ENCODE measurements at regions not wholly inside any gene's neighbourhood (a gene's known extent, or its start where the extent isn't known, plus 50 kb on each side); places are given as distances from the start of the nearest gene placed in this dataset.

GRCh38 chr9:80926611-80927010, 762.7 kb downstream of the TLE1 start:
- no peak overlapping the region for H3K18ac ChIP-seq (ENCODE audit: low read depth in 1 of 2, low read length in 2 of 2)
- no peak overlapping the region for H3K4me2 ChIP-seq (ENCODE audit: low read length, poor library complexity, severe bottlenecking)

GRCh38 chr9:80922544-80922943, 766.8 kb downstream of the TLE1 start:
- WGBS: 79% methylated on average over 2 of the region's 3 CpGs

More at GRCh38 chr9:80926611-80927010, 762.7 kb downstream of the TLE1 start:
- Histone ChIP-seq H3K79me1 (replicated peaks; ENCODE audit: low read length, poor library complexity, severe bottlenecking) (no peaks in the 10 kb centered on the region), H2BK12ac (ENCODE audit: low read length in 2 of 2) (no peak overlapping the region), H3K27ac (ENCODE audit: low read length, poor library complexity, severe bottlenecking) (no peak overlapping the region), H4K8ac (ENCODE audit: low read length) (no peak overlapping the region), H3K14ac (ENCODE audit: low read length in 2 of 2) (no peak overlapping the region), H2BK5ac (ENCODE audit: low read depth, low read length, poor library complexity, severe bottlenecking) (no peak overlapping the region), H2AK5ac (ENCODE audit: low read length, severe bottlenecking) (no peak overlapping the region), H2BK15ac (ENCODE audit: low read depth, poor library complexity, severe bottlenecking) (no peak overlapping the region), H3K27me3 (ENCODE audit: control insufficient read depth in 1 of 2, insufficient read depth in 1 of 2, low read length in 2 of 2) (no peaks in the 10 kb centered on the region), H2BK120ac (ENCODE audit: low read depth, low read length) (no peak overlapping the region), H2AFZ (ENCODE audit: low read depth, low read length) (no peak overlapping the region), H3K4ac (ENCODE audit: low read depth in 1 of 2, low read length in 2 of 2) (no peak overlapping the region), H3K4me3 (ENCODE audit: insufficient read depth in 1 of 2, low read depth in 1 of 2, low read length in 2 of 2) (no peak overlapping the region), H3K9ac (ENCODE audit: low read length) (no peak overlapping the region), H3K23ac (ENCODE audit: low read length in 2 of 2) (no peak overlapping the region), H3K4me1 (ENCODE audit: control insufficient read depth, insufficient read depth, low read depth, low read length) (no peaks in the 10 kb centered on the region), H3K36me3 (ENCODE audit: control insufficient read depth in 1 of 2, insufficient read depth in 2 of 2, low read depth in 1 of 2, low read length in 2 of 2) (no peaks in the 10 kb centered on the region), H3K9me3 (ENCODE audit: control insufficient read depth, low read length) (peaks cover 3% of the 10 kb centered on the region), H4K91ac (ENCODE audit: low read length) (no peak overlapping the region)
- 98% methylated on average over 3 of the region's 3 CpGs for WGBS
- DNase-seq: no peak

GRCh38 chr9:80906728-80907127, 782.6 kb downstream of the TLE1 start:
- Histone ChIP-seq H3K27me3 (ENCODE audit: control insufficient read depth in 1 of 2, insufficient read depth in 1 of 2, low read length in 2 of 2) (no peaks in the 10 kb centered on the region), H3K36me3 (ENCODE audit: control insufficient read depth in 1 of 2, insufficient read depth in 2 of 2, low read depth in 1 of 2, low read length in 2 of 2) (no peaks in the 10 kb centered on the region), H3K4ac (ENCODE audit: low read depth in 1 of 2, low read length in 2 of 2) (no peak overlapping the region), H2AFZ (ENCODE audit: low read depth, low read length) (no peak overlapping the region), H3K27ac (ENCODE audit: low read length, poor library complexity, severe bottlenecking) (no peak overlapping the region), H4K91ac (ENCODE audit: low read length) (no peak overlapping the region), H2BK12ac (ENCODE audit: low read length in 2 of 2) (no peak overlapping the region), H2BK5ac (ENCODE audit: low read depth, low read length, poor library complexity, severe bottlenecking) (no peak overlapping the region), H3K9me3 (ENCODE audit: control insufficient read depth, low read length) (no peaks in the 10 kb centered on the region), H4K8ac (ENCODE audit: low read length) (no peak overlapping the region), H2BK120ac (ENCODE audit: low read depth, low read length) (no peak overlapping the region), H3K23ac (ENCODE audit: low read length in 2 of 2) (no peak overlapping the region), H3K9ac (ENCODE audit: low read length) (no peak overlapping the region), H2BK15ac (ENCODE audit: low read depth, poor library complexity, severe bottlenecking) (no peak overlapping the region), H3K79me1 (replicated peaks; ENCODE audit: low read length, poor library complexity, severe bottlenecking) (no peaks in the 10 kb centered on the region), H2AK5ac (ENCODE audit: low read length, severe bottlenecking) (no peak overlapping the region), H3K18ac (ENCODE audit: low read depth in 1 of 2, low read length in 2 of 2) (no peak overlapping the region), H3K4me3 (ENCODE audit: insufficient read depth in 1 of 2, low read depth in 1 of 2, low read length in 2 of 2) (no peak overlapping the region), H3K14ac (ENCODE audit: low read length in 2 of 2) (no peak overlapping the region), H3K4me1 (ENCODE audit: control insufficient read depth, insufficient read depth, low read depth, low read length) (no peaks in the 10 kb centered on the region), H3K4me2 (ENCODE audit: low read length, poor library complexity, severe bottlenecking) (no peak overlapping the region)
- DNase-seq: no peak
- WGBS: 92% methylated on average over 5 of the region's 10 CpGs

More at GRCh38 chr9:80922544-80922943, 766.8 kb downstream of the TLE1 start:
- Histone ChIP-seq H4K91ac (ENCODE audit: low read length) (no peak overlapping the region), H3K18ac (ENCODE audit: low read depth in 1 of 2, low read length in 2 of 2) (no peak overlapping the region), H3K27ac (ENCODE audit: low read length, poor library complexity, severe bottlenecking) (no peak overlapping the region), H3K4ac (ENCODE audit: low read depth in 1 of 2, low read length in 2 of 2) (no peak overlapping the region), H2BK15ac (ENCODE audit: low read depth, poor library complexity, severe bottlenecking) (no peak overlapping the region), H3K14ac (ENCODE audit: low read length in 2 of 2) (no peak overlapping the region), H3K4me3 (ENCODE audit: insufficient read depth in 1 of 2, low read depth in 1 of 2, low read length in 2 of 2) (no peak overlapping the region), H2AFZ (ENCODE audit: low read depth, low read length) (no peak overlapping the region), H2AK5ac (ENCODE audit: low read length, severe bottlenecking) (no peak overlapping the region), H3K79me1 (replicated peaks; ENCODE audit: low read length, poor library complexity, severe bottlenecking) (no peaks in the 10 kb centered on the region), H2BK120ac (ENCODE audit: low read depth, low read length) (no peak overlapping the region), H4K8ac (ENCODE audit: low read length) (no peak overlapping the region), H2BK5ac (ENCODE audit: low read depth, low read length, poor library complexity, severe bottlenecking) (no peak overlapping the region), H3K4me1 (ENCODE audit: control insufficient read depth, insufficient read depth, low read depth, low read length) (no peaks in the 10 kb centered on the region), H3K9me3 (ENCODE audit: control insufficient read depth, low read length) (peaks cover 15% of the 10 kb centered on the region), H3K36me3 (ENCODE audit: control insufficient read depth in 1 of 2, insufficient read depth in 2 of 2, low read depth in 1 of 2, low read length in 2 of 2) (no peaks in the 10 kb centered on the region), H3K27me3 (ENCODE audit: control insufficient read depth in 1 of 2, insufficient read depth in 1 of 2, low read length in 2 of 2) (no peaks in the 10 kb centered on the region), H3K4me2 (ENCODE audit: low read length, poor library complexity, severe bottlenecking) (no peak overlapping the region), H3K23ac (ENCODE audit: low read length in 2 of 2) (no peak overlapping the region), H3K9ac (ENCODE audit: low read length) (no peak overlapping the region), H2BK12ac (ENCODE audit: low read length in 2 of 2) (no peak overlapping the region)
- no peak for DNase-seq

- no peak overlapping the region for H2AK5ac ChIP-seq (ENCODE audit: low read length, severe bottlenecking)
- no peak overlapping the region for H2BK12ac ChIP-seq (ENCODE audit: low read length in 2 of 2)
- no peak overlapping the region for H4K91ac ChIP-seq (ENCODE audit: low read length)
Observed at GRCh38 chr9:80899208-80899607, 790.1 kb downstream of the TLE1 start.

More at GRCh38 chr9:80899208-80899607, 790.1 kb downstream of the TLE1 start:
- H3K4me2 ChIP-seq (ENCODE audit: low read length, poor library complexity, severe bottlenecking): no peak overlapping the region
- H4K8ac ChIP-seq (ENCODE audit: low read length): no peak overlapping the region
- no peak overlapping the region for H3K18ac ChIP-seq (ENCODE audit: low read depth in 1 of 2, low read length in 2 of 2)
- no peak overlapping the region for H2BK5ac ChIP-seq (ENCODE audit: low read depth, low read length, poor library complexity, severe bottlenecking)
- H3K4ac ChIP-seq (ENCODE audit: low read depth in 1 of 2, low read length in 2 of 2): no peak overlapping the region
- no peak overlapping the region for H3K14ac ChIP-seq (ENCODE audit: low read length in 2 of 2)
- H3K27ac ChIP-seq (ENCODE audit: low read length, poor library complexity, severe bottlenecking): no peak overlapping the region
- no peak overlapping the region for H2BK120ac ChIP-seq (ENCODE audit: low read depth, low read length)
- H3K9me3 ChIP-seq (ENCODE audit: control insufficient read depth, low read length): peaks cover 9% of the 10 kb centered on the region
- H3K79me1 ChIP-seq (replicated peaks; ENCODE audit: low read length, poor library complexity, severe bottlenecking): no peaks in the 10 kb centered on the region
- H3K23ac ChIP-seq (ENCODE audit: low read length in 2 of 2): no peak overlapping the region
- no peaks in the 10 kb centered on the region for H3K36me3 ChIP-seq (ENCODE audit: control insufficient read depth in 1 of 2, insufficient read depth in 2 of 2, low read depth in 1 of 2, low read length in 2 of 2)
- H2BK15ac ChIP-seq (ENCODE audit: low read depth, poor library complexity, severe bottlenecking): no peak overlapping the region
- DNase-seq: no peak
- H3K4me1 ChIP-seq (ENCODE audit: control insufficient read depth, insufficient read depth, low read depth, low read length): no peaks in the 10 kb centered on the region
- H3K27me3 ChIP-seq (ENCODE audit: control insufficient read depth in 1 of 2, insufficient read depth in 1 of 2, low read length in 2 of 2): no peaks in the 10 kb centered on the region
- H3K9ac ChIP-seq (ENCODE audit: low read length): no peak overlapping the region
- no peak overlapping the region for H3K4me3 ChIP-seq (ENCODE audit: insufficient read depth in 1 of 2, low read depth in 1 of 2, low read length in 2 of 2)
- H2AFZ ChIP-seq (ENCODE audit: low read depth, low read length): no peak overlapping the region

Data from mesenchymal stem cell (in vitro differentiated cells and primary cell).